Ishikawa (cell line): ENCODE measurements at regions not wholly inside any gene's neighbourhood (a gene's known extent, or its start where the extent isn't known, plus 50 kb on each side); places are given as distances from the start of the nearest gene placed in this dataset.

Experiments
- CEBPB ChIP-seq: IDR thresholded peaks from 2 replicates; pipeline ENCODE4 v1.6.1; 2012
- EGR1 ChIP-seq: IDR thresholded peaks from 2 replicates; pipeline ENCODE4 v1.6.1; 2012
- MAX ChIP-seq: IDR thresholded peaks from 2 replicates; pipeline ENCODE4 v1.6.1; 2012
- RAD21 ChIP-seq: IDR thresholded peaks from 2 replicates; pipeline ENCODE4 v1.6.1; 2012; ENCODE audit warnings: low read depth
- REST ChIP-seq: IDR thresholded peaks from 2 replicates; pipeline ENCODE4 v1.6.1; 2012; ENCODE audit warnings: low read depth, mild to moderate bottlenecking
- YY1 ChIP-seq: IDR thresholded peaks from 2 replicates; pipeline ENCODE4 v1.6.1; 2012; ENCODE audit warnings: low read depth

- TF ChIP-seq YY1 (no peak), EGR1 (no peak), REST (no peak), RAD21 (no peak), CEBPB (no peak), MAX (no peak)
Observed at GRCh38 chr2:129428086-129428660, 551.3 kb upstream of the RAB6C start.
